A549 (cell line): ENCODE measurements at regions not wholly inside any gene's neighbourhood (a gene's known extent, or its start where the extent isn't known, plus 50 kb on each side); places are given as distances from the start of the nearest gene placed in this dataset.

Experiments
- ATAC-seq, 2 experiments: fragments of 200-7000 bp in 1 of 2; fragments of >200 bp in 1 of 2; cut with Nextera tagmentation in 1 of 2; cut with Tn5 transposase in 1 of 2; 3 replicates each; pipeline versions ENCODE4 v1.8.0 to v1.9.1; 2018 to 2020; ENCODE audit warnings: mild to moderate bottlenecking in 1 of 2, moderate library complexity in 1 of 2
- CTCF ChIA-PET: fragments of 300-600 bp; sonication (Branson Sonifier 250); formaldehyde crosslinking; extraction: SDS; loops from one replicate; lab custom pipeline; 2021; ENCODE audit warnings: antibody characterized with exemption, inconsistent platforms; lab: Yijun Ruan, JAX
- POLR2A ChIA-PET: fragments of 350-600 bp; formaldehyde crosslinking; extraction: SDS; loops from one replicate; lab custom pipeline; 2021; ENCODE audit warnings: antibody characterized with exemption, inconsistent platforms; lab: Yijun Ruan, JAX
- DNase-seq, 2 experiments: peaks; one replicate each; pipeline versions ENCODE4 v3.0.0 to v3.0.0-alpha.2; 2011 to 2016; ENCODE audit warnings: low read depth in 1 of 2, low spot score in 1 of 2
- FAIRE-seq: peaks from 2 replicates; lab custom pipeline; 2011; peaks lifted over from hg19 to GRCh38; lab: Jason Lieb, UNC
- H3K27ac ChIP-seq, 2 experiments: fragments of >200 bp; sonication (Bioruptor Twin); formaldehyde crosslinking; 3 replicates each; pipeline ENCODE4 v1.5.1; 2016 to 2017
- H3K4me1 ChIP-seq: fragments of >200 bp; sonication (Bioruptor Twin); formaldehyde crosslinking; 3 replicates; pipeline ENCODE4 v1.6.1; 2016
- H3K4me2 ChIP-seq: fragments of >200 bp; sonication (Bioruptor Twin); formaldehyde crosslinking; 3 replicates; pipeline ENCODE4 v1.6.1; 2016
- H3K4me3 ChIP-seq: fragments of >200 bp; sonication (Bioruptor Twin); formaldehyde crosslinking; 3 replicates; pipeline ENCODE4 v1.5.1; 2016
- H3K9me3 ChIP-seq: fragments of >200 bp; sonication (Bioruptor Twin); formaldehyde crosslinking; 3 replicates; pipeline ENCODE4 v1.6.1; 2016
- CBX2 ChIP-seq: fragments of 200-600 bp; sonication (generic); IDR thresholded peaks from 2 replicates; pipeline ENCODE4 v1.6.1; 2016; ENCODE audit warnings: low read depth, mild to moderate bottlenecking, borderline replicate concordance
- CBX8 ChIP-seq: fragments of 200-600 bp; sonication (generic); IDR thresholded peaks from 2 replicates; pipeline ENCODE4 v1.6.1; 2016
- E2F6 ChIP-seq: IDR thresholded peaks from 2 replicates; pipeline ENCODE4 v1.6.1; 2012; ENCODE audit warnings: low read depth, borderline replicate concordance
- EHMT2 ChIP-seq: fragments of 200-600 bp; sonication (generic); IDR thresholded peaks from 2 replicates; pipeline ENCODE4 v1.6.1; 2016; ENCODE audit warnings: antibody characterized with exemption, low read depth, mild to moderate bottlenecking, moderate library complexity
- FOSB ChIP-seq: fragments of 250-450 bp; sonication (Bioruptor Pico); IDR thresholded peaks from 2 replicates; pipeline ENCODE4 v1.5.0; 2020; ENCODE audit warnings: mild to moderate bottlenecking, moderate library complexity
- HEYL ChIP-seq: fragments of 250-450 bp; sonication (Bioruptor Pico); IDR thresholded peaks from 2 replicates; pipeline ENCODE4 v1.8.0; 2021; ENCODE audit warnings: mild to moderate bottlenecking, moderate library complexity
- HOXB5 ChIP-seq: fragments of 250-450 bp; sonication (Bioruptor Pico); IDR thresholded peaks from 2 replicates; pipeline ENCODE4 v1.5.0; 2020; ENCODE audit warnings: mild to moderate bottlenecking, moderate library complexity
- JUNB ChIP-seq: fragments of >200 bp; sonication (Bioruptor Twin); formaldehyde crosslinking; IDR thresholded peaks from 2 replicates; pipeline ENCODE4 v1.6.1; 2016
- MAX ChIP-seq: IDR thresholded peaks from 2 replicates; pipeline ENCODE4 v1.6.1; 2012
- NFE2L2 ChIP-seq: fragments of 150-350 bp; conservative IDR thresholded peaks from 2 replicates; pipeline ENCODE4 v1.6.1; 2014; ENCODE audit warnings: low read length
- NPAS2 ChIP-seq: fragments of 250-450 bp; sonication (Bioruptor Pico); IDR thresholded peaks from 2 replicates; pipeline ENCODE4 v1.8.0; 2022; ENCODE audit warnings: mild to moderate bottlenecking, moderate library complexity, borderline replicate concordance
- PBX3 ChIP-seq: IDR thresholded peaks from 2 replicates; pipeline ENCODE4 v1.6.1; 2012
- RAD21 ChIP-seq, 2 experiments: fragments of >200 bp in 1 of 2; sonication (Bioruptor Twin) in 1 of 2; formaldehyde crosslinking in 1 of 2; IDR thresholded peaks in 1 of 2; conservative IDR thresholded peaks in 1 of 2; 2 replicates in 1 of 2; 3 replicates in 1 of 2; pipeline ENCODE4 v1.6.1; 2012 to 2018; ENCODE audit warnings: inconsistent platforms in 1 of 2
- RCOR1 ChIP-seq: fragments of 150-350 bp; IDR thresholded peaks from 2 replicates; pipeline ENCODE4 v1.6.1; 2014; ENCODE audit warnings: antibody characterized with exemption, low read length, low read depth
- TP53 ChIP-seq: fragments of 250-450 bp; sonication (Bioruptor Pico); IDR thresholded peaks from 2 replicates; pipeline ENCODE4 v1.5.0; 2021; ENCODE audit warnings: mild to moderate bottlenecking, moderate library complexity
- TF ChIP-seq, protein P1 (sequence below): fragments of 200-600 bp; sonication (generic); IDR thresholded peaks from 2 replicates; pipeline ENCODE4 v1.6.1; 2016; ENCODE audit warnings: antibody characterized with exemption, mild to moderate bottlenecking, moderate library complexity
- TF ChIP-seq, protein P2 (sequence below): fragments of 150-350 bp; IDR thresholded peaks from 2 replicates; pipeline ENCODE4 v1.6.1; 2014; ENCODE audit warnings: low read depth, mild to moderate bottlenecking, low read length
- TF ChIP-seq, protein P3 (sequence below): fragments of 450-650 bp; IDR thresholded peaks from 2 replicates; pipeline ENCODE4 v1.6.1; 2014; ENCODE audit warnings: antibody characterized with exemption

GRCh38 chr12:46112364-46112763 is 122.0 kb upstream of the SCAF11 start (continued):
- TF ChIP-seq, protein P1, sequence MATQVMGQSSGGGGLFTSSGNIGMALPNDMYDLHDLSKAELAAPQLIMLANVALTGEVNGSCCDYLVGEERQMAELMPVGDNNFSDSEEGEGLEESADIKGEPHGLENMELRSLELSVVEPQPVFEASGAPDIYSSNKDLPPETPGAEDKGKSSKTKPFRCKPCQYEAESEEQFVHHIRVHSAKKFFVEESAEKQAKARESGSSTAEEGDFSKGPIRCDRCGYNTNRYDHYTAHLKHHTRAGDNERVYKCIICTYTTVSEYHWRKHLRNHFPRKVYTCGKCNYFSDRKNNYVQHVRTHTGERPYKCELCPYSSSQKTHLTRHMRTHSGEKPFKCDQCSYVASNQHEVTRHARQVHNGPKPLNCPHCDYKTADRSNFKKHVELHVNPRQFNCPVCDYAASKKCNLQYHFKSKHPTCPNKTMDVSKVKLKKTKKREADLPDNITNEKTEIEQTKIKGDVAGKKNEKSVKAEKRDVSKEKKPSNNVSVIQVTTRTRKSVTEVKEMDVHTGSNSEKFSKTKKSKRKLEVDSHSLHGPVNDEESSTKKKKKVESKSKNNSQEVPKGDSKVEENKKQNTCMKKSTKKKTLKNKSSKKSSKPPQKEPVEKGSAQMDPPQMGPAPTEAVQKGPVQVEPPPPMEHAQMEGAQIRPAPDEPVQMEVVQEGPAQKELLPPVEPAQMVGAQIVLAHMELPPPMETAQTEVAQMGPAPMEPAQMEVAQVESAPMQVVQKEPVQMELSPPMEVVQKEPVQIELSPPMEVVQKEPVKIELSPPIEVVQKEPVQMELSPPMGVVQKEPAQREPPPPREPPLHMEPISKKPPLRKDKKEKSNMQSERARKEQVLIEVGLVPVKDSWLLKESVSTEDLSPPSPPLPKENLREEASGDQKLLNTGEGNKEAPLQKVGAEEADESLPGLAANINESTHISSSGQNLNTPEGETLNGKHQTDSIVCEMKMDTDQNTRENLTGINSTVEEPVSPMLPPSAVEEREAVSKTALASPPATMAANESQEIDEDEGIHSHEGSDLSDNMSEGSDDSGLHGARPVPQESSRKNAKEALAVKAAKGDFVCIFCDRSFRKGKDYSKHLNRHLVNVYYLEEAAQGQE, result no peak
- TF ChIP-seq E2F6 (no peak), EHMT2 (no peak), CBX2 (no peak), PBX3 (no peak)
- TF ChIP-seq, all 56 proteins: peak for 0

DNA sequence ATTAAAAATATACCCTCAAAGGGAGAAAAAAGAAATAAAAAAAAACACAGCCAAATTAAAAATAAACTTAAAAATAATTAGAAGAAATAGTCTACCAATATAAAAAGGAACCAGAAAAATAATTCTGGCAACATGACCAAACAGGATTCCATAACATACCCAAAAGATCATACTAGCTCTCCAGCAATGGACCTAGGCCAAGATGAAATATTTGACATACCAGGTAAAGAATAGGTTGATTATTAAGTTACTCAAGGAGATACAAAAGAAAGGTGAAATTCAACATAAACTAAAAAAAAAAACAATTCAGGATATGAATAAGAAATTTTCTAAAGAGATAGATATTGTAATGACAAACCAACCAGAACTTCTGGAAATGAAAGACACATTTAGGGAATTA is 121.3 kb upstream of the SCAF11 start:
- ATAC-seq (no peak), DNase-seq (no peak), FAIRE-seq (no peak)
- ChIA-PET POLR2A (no interaction called here), CTCF (interaction anchor here (1.3 to 1.4 kb wide), 3 partner anchors 12 to 40 kb away, joined by 3 to 8 read pairs (median 5); no protein-coding TSS in a partner anchor)
- Histone ChIP-seq H3K27ac (no peak overlapping the region), H3K4me1 (no peaks in the 10 kb centered on the region), H3K4me2 (no peak overlapping the region), H3K9me3 (peaks cover 9% of the 10 kb centered on the region; the same call in 1 of the 3 replicates), H3K4me3 (no peak overlapping the region)
- TF ChIP-seq NFE2L2 (no peak), RAD21 (conservative IDR thresholded peaks at IDR 0.05 in 1 of 2, IDR thresholded peaks at IDR 0.05 in 1 of 2) (no peak), FOSB (CRISPR knock-in tag) (no peak), RCOR1 (no peak), CBX2 (no peak), EHMT2 (no peak), NPAS2 (CRISPR knock-in tag) (no peak), TP53 (CRISPR knock-in tag) (no peak), HOXB5 (no peak), MAX (no peak), HEYL (CRISPR knock-in tag) (no peak), CBX8 (no peak), JUNB (no peak)
- TF ChIP-seq, protein P2, sequence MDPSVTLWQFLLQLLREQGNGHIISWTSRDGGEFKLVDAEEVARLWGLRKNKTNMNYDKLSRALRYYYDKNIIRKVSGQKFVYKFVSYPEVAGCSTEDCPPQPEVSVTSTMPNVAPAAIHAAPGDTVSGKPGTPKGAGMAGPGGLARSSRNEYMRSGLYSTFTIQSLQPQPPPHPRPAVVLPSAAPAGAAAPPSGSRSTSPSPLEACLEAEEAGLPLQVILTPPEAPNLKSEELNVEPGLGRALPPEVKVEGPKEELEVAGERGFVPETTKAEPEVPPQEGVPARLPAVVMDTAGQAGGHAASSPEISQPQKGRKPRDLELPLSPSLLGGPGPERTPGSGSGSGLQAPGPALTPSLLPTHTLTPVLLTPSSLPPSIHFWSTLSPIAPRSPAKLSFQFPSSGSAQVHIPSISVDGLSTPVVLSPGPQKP, result no peak
- TF ChIP-seq, protein P3, sequence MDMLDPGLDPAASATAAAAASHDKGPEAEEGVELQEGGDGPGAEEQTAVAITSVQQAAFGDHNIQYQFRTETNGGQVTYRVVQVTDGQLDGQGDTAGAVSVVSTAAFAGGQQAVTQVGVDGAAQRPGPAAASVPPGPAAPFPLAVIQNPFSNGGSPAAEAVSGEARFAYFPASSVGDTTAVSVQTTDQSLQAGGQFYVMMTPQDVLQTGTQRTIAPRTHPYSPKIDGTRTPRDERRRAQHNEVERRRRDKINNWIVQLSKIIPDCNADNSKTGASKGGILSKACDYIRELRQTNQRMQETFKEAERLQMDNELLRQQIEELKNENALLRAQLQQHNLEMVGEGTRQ, result no peak
